Smooth muscle cell (in vitro differentiated cells): ENCODE measurements at regions not wholly inside any gene's neighbourhood (a gene's known extent, or its start where the extent isn't known, plus 50 kb on each side); places are given as distances from the start of the nearest gene placed in this dataset.

Experiments used
- DNase-seq: peaks from one replicate; lab custom pipeline; 2025; ENCODE audit not compliant: unreplicated experiment; lab: John Stamatoyannopoulos, UW
- H2AFZ ChIP-seq: fragments of 200-600 bp; sonication (generic); 2 replicates; pipeline ENCODE4 v1.6.0; 2016; ENCODE audit warnings: antibody characterized with exemption, low read depth, mild to moderate bottlenecking
- H3F3A ChIP-seq: fragments of 200-600 bp; sonication (generic); 2 replicates; pipeline ENCODE4 v1.6.0; 2017; ENCODE audit warnings: antibody characterized with exemption, low read depth
- H3K27ac ChIP-seq: fragments of 200-600 bp; sonication (generic); 2 replicates; pipeline ENCODE4 v1.5.1; 2016; ENCODE audit warnings: low read depth, mild to moderate bottlenecking
- H3K27me3 ChIP-seq: fragments of 200-600 bp; sonication (generic); 2 replicates; pipeline ENCODE4 v1.6.1; 2016; ENCODE audit warnings: low read depth, mild to moderate bottlenecking
- H3K36me3 ChIP-seq: fragments of 200-600 bp; sonication (generic); 2 replicates; pipeline ENCODE4 v1.5.1; 2016; ENCODE audit warnings: low read depth
- H3K4me1 ChIP-seq: fragments of 200-600 bp; sonication (generic); 2 replicates; pipeline ENCODE4 v1.5.1; 2016; ENCODE audit warnings: low read depth
- H3K4me2 ChIP-seq: fragments of 200-600 bp; sonication (generic); 2 replicates; pipeline ENCODE4 v1.6.0; 2016; ENCODE audit warnings: mild to moderate bottlenecking
- H3K4me3 ChIP-seq: fragments of 200-600 bp; sonication (generic); 2 replicates; pipeline ENCODE4 v1.5.1; 2016; ENCODE audit warnings: mild to moderate bottlenecking
- H3K79me2 ChIP-seq: fragments of 200-600 bp; sonication (generic); 2 replicates; pipeline ENCODE4 v1.6.0; 2016; ENCODE audit warnings: low read depth, mild to moderate bottlenecking
- H3K9ac ChIP-seq: fragments of 200-600 bp; sonication (generic); 2 replicates; pipeline ENCODE4 v1.6.0; 2016; ENCODE audit warnings: low read depth
- H3K9me3 ChIP-seq: fragments of 200-600 bp; sonication (generic); replicated peaks from 2 replicates; pipeline ENCODE4 v1.5.1; 2016; ENCODE audit warnings: low read depth
- H4K20me1 ChIP-seq: fragments of 200-600 bp; sonication (generic); 2 replicates; pipeline ENCODE4 v1.6.0; 2016; ENCODE audit warnings: low read depth
- WGBS: methylation state at CpG from one replicate; pipeline ENCODE4 v1.1.7; 2016; ENCODE audit warnings: low lambda C conversion rate; 5-methylcytosine and 5-hydroxymethylcytosine counted together
- TF ChIP-seq, protein P1 (sequence below): fragments of 200-600 bp; sonication (generic); IDR thresholded peaks from 2 replicates; pipeline ENCODE4 v1.5.1; 2017; ENCODE audit warnings: borderline replicate concordance, mild to moderate bottlenecking, antibody characterized with exemption; ENCODE audit not compliant: insufficient read depth, poor library complexity, severe bottlenecking

DNA sequence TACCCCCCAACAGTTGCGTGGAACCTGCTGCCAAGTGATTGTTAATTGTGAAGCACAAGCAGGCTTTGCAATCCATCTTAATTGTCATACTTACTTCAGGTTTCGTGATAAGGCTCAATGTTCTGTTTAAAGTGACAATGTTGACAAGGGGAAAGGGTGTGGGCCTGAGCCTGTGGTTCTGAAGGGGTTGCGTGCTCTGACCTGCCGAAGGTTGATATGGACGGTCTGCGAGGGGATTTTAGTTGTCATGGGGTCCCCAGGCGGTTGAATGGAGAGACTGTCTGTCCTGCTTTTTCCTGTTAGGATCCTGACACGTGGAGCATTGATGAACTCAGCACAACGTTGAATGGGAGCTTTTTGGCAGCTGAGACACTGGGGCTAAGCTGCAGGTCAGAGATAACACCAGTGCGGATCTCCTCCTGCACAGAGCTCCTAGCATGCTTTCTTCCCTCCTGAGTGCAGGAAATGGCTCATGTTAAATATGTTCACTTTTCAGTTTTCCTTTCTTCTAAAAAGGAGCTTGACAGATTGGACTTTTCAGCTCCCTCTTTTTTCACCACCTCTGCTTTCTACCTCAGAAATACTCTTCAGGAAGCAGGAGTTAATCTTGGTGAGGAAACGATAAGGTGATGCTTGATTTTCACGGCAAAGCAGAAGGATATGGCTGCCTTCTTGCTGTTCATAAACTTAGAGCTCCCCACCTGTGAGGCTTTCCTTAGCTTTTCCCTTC lies 62.9 kb upstream of the ZEB2 start:
- no peak for DNase-seq
- Histone ChIP-seq H3K9ac (no peak overlapping the region), H2AFZ (no peak overlapping the region), H3K36me3 (no peaks in the 10 kb centered on the region), H3K27ac (no peak overlapping the region), H3K27me3 (no peaks in the 10 kb centered on the region), H3K4me1 (peaks cover 30% of the 10 kb centered on the region), H4K20me1 (no peaks in the 10 kb centered on the region), H3K79me2 (no peaks in the 10 kb centered on the region), H3K4me2 (no peak overlapping the region), H3K9me3 (no peaks in the 10 kb centered on the region), H3K4me3 (no peak overlapping the region), H3F3A (no peaks in the 10 kb centered on the region)
- WGBS = 77% methylated on average over 12 of the region's 12 CpGs
- TF ChIP-seq, protein P1, sequence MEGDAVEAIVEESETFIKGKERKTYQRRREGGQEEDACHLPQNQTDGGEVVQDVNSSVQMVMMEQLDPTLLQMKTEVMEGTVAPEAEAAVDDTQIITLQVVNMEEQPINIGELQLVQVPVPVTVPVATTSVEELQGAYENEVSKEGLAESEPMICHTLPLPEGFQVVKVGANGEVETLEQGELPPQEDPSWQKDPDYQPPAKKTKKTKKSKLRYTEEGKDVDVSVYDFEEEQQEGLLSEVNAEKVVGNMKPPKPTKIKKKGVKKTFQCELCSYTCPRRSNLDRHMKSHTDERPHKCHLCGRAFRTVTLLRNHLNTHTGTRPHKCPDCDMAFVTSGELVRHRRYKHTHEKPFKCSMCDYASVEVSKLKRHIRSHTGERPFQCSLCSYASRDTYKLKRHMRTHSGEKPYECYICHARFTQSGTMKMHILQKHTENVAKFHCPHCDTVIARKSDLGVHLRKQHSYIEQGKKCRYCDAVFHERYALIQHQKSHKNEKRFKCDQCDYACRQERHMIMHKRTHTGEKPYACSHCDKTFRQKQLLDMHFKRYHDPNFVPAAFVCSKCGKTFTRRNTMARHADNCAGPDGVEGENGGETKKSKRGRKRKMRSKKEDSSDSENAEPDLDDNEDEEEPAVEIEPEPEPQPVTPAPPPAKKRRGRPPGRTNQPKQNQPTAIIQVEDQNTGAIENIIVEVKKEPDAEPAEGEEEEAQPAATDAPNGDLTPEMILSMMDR = no peak

DNA sequence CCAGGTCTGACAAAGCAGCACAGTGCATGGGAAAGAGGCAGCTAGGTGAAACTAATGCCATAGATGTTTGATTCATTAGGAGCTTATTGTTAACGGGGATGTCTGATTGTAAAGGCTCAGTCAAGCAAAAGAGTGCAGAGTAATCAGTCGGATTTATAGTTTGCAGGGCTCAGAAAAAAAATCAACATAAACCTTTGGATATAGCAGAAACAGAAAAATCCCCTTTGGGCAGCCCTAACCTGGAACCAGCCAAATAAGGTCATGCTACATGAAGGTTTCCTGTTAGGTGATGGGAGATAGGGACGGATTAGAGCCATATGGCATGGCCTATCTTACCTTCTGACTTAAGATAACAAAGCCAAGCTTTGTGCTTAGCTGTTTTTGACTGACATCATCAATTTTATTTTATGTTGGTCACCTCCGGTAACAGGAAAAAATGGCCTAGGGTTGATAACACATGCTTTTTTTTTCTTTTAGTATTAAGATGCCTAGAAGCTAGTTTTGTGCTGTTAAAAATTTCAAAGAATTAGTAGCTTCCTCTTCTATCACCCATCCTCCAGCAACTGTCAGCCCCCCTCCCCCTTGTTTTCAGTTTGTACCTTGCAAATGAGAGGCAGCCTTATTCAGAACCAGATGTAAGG lies 60.7 kb upstream of the ZEB2 start:
- no peaks in the 10 kb centered on the region for H3K79me2 ChIP-seq
- DNase-seq = no peak
- no peaks in the 10 kb centered on the region for H4K20me1 ChIP-seq
- no peak overlapping the region for H2AFZ ChIP-seq
- no peaks in the 10 kb centered on the region for H3F3A ChIP-seq
- H3K4me3 ChIP-seq = no peak overlapping the region
- TF ChIP-seq, protein P1 = no peak
- H3K9ac ChIP-seq = no peak overlapping the region
- H3K9me3 ChIP-seq = no peaks in the 10 kb centered on the region
- peaks cover 30% of the 10 kb centered on the region for H3K4me1 ChIP-seq
- WGBS = 59% methylated on average over 4 of the region's 4 CpGs
- H3K36me3 ChIP-seq = no peaks in the 10 kb centered on the region
- no peaks in the 10 kb centered on the region for H3K27me3 ChIP-seq
- H3K27ac ChIP-seq = no peak overlapping the region
- no peak overlapping the region for H3K4me2 ChIP-seq

DNA sequence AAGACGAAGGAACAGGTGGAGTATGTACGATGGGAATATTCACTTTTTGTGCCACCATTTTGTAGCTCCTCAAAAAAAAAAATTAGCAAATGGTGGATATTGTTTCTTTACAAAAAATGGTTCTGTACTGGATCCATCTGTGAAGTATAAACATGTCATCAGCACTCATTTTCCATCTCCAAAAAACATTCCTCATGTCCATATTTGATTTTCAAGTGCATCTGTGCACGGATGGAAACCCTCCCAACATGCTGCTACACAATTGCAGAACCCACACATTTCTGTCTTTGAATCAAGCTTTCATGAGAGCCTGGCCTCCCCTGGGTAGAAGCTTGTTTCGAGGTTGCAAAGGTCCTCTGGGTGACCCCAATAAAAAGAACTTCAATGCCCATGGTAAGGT lies 59.6 kb upstream of the ZEB2 start:
- Histone ChIP-seq H3K9me3 (no peaks in the 10 kb centered on the region), H3K27me3 (no peaks in the 10 kb centered on the region), H3K9ac (no peak overlapping the region), H3F3A (no peaks in the 10 kb centered on the region), H3K4me3 (no peak overlapping the region), H3K36me3 (no peaks in the 10 kb centered on the region), H3K27ac (no peak overlapping the region), H4K20me1 (no peaks in the 10 kb centered on the region), H3K79me2 (no peaks in the 10 kb centered on the region), H3K4me1 (peaks cover 30% of the 10 kb centered on the region), H2AFZ (no peak overlapping the region), H3K4me2 (no peak overlapping the region)
- DNase-seq = no peak
- WGBS = 93% methylated on average over 4 of the region's 4 CpGs
- TF ChIP-seq, protein P1 = no peak
